Small intestine (tissue), 7 donors: ENCODE measurements at regions not wholly inside any gene's neighbourhood (a gene's known extent, or its start where the extent isn't known, plus 50 kb on each side); places are given as distances from the start of the nearest gene placed in this dataset.
"Not testable (repeated sequence)": the region's sequence is repeated elsewhere in the genome, so short reads cannot be mapped to it uniquely, and the experiment has no call there.

Experiments
- DNase-seq, 2 donors: peaks; one replicate each; pipeline versions ENCODE4 v3.0.0 to v3.0.0-alpha.2; 2013
- FAIRE-seq: peaks from 2 replicates; lab custom pipeline; 2012; peaks lifted over from hg19 to GRCh38; lab: Jason Lieb, UNC
- H3K27ac ChIP-seq, 3 donors: one replicate each; pipeline ENCODE4 v1.5.1; 2013; ENCODE audit warnings: low read length in 2 of 3, mild to moderate bottlenecking in 2 of 3, control low read depth in 1 of 3, inconsistent platforms in 1 of 3, low read depth in 1 of 3, moderate library complexity in 1 of 3
- H3K27me3 ChIP-seq, 3 donors: one replicate each; pipeline ENCODE4 v1.6.1; 2013; ENCODE audit warnings: low read length in 3 of 3, inconsistent platforms in 1 of 3; ENCODE audit not compliant: control insufficient read depth in 3 of 3, insufficient read depth in 3 of 3
- H3K36me3 ChIP-seq, 3 donors: one replicate each; pipeline ENCODE4 v1.6.1; 2013; ENCODE audit warnings: low read length in 3 of 3, inconsistent platforms in 1 of 3, low read depth in 1 of 3, mild to moderate bottlenecking in 1 of 3, moderate library complexity in 1 of 3; ENCODE audit not compliant: control insufficient read depth in 3 of 3, insufficient read depth in 2 of 3
- H3K4me1 ChIP-seq, 3 donors: one replicate each; pipeline ENCODE4 v1.6.1; 2013; ENCODE audit warnings: low read length in 2 of 3, inconsistent platforms in 1 of 3, low read depth in 1 of 3, mild to moderate bottlenecking in 1 of 3, moderate library complexity in 1 of 3; ENCODE audit not compliant: control insufficient read depth in 3 of 3, insufficient read depth in 2 of 3
- H3K4me3 ChIP-seq, 3 donors: one replicate each; pipeline ENCODE4 v1.5.1; 2013; ENCODE audit warnings: low read length in 3 of 3, control low read depth in 1 of 3, inconsistent platforms in 1 of 3, low read depth in 1 of 3, mild to moderate bottlenecking in 1 of 3, moderate library complexity in 1 of 3
- H3K9me3 ChIP-seq, 2 donors: one replicate each; pipeline ENCODE4 v1.6.1; 2013; ENCODE audit warnings: low read depth in 1 of 2, low read length in 1 of 2; ENCODE audit not compliant: control insufficient read depth in 2 of 2, insufficient read depth in 1 of 2
- WGBS, 3 donors: extraction: QIAGEN DNeasy Blood & Tissue Kit; methylation state at CpG; one replicate each; pipeline ENCODE4 v1.1.7; 2013; 5-methylcytosine and 5-hydroxymethylcytosine counted together
- donor health status: healthy with polysubstance abuse.
- donor health status: control.
- donor health status: control.
- donor health status: Bipolar disorder and iron deficiency.
- donor health status: healthy.

DNA sequence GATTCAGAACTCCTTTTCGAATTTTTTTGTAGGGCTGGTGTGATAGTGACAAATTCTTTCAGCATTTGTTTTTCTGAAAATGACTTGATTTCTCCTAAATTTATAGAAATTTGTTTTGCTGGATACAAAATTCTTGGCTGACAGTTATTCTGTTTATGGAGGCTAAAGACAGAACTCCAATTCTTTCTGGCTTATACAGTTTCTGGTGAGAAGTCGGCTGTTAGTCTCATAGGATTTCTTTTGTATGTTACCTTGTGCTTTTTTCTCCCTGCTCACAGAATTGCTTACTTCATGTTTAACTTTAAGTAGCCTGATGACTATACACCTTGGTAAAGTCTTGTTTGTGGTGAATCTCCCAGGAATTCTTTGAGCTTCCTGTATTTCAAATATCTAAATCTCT is 1264.6 kb downstream of the NSUN3 start:
- Histone ChIP-seq H3K4me3 (no peak overlapping the region), H3K27ac (no peak overlapping the region), H3K27me3 (no peaks in the 10 kb centered on the region), H3K4me1 (no peaks in the 10 kb centered on the region), H3K36me3 (no peaks in the 10 kb centered on the region), H3K9me3 (peaks cover 0 to 25% of the 10 kb centered on the region in 2 donors)
- WGBS, 3 donors: 69 to 82% (median 79%) methylated on average over 2 of the region's 2 CpGs
- no peak for DNase-seq
- FAIRE-seq: no peak

DNA sequence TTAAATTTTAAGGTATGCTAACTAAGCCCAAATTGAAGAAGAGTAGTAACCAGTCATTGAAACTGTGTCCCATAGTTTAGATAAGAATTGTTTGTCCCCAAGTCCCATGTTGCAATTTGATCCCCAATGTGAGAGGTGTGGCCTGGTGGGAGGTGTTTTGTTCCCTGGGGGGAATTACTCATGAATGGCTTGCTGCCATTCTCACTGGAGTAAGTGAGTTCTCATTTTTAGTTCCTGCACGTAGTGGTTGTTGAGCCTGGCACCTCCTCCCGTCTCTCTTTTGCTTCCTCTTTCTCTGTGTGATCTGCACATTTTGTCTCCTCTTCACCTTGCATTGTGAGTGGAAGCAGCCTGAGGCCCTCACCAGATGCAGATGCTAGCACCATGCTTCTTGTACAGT is 1271.0 kb downstream of the NSUN3 start:
- no peak overlapping the region for H3K27ac ChIP-seq
- WGBS, 3 donors: 59 to 70% (median 67%) methylated on average over 2 of the region's 2 CpGs
- peaks cover 2 to 22% of the 10 kb centered on the region in 2 donors for H3K9me3 ChIP-seq
- H3K4me1 ChIP-seq: no peaks in the 10 kb centered on the region
- FAIRE-seq (no peak), DNase-seq (no peak)
- no peaks in the 10 kb centered on the region for H3K27me3 ChIP-seq
- no peak overlapping the region for H3K4me3 ChIP-seq
- no peaks in the 10 kb centered on the region for H3K36me3 ChIP-seq

DNA sequence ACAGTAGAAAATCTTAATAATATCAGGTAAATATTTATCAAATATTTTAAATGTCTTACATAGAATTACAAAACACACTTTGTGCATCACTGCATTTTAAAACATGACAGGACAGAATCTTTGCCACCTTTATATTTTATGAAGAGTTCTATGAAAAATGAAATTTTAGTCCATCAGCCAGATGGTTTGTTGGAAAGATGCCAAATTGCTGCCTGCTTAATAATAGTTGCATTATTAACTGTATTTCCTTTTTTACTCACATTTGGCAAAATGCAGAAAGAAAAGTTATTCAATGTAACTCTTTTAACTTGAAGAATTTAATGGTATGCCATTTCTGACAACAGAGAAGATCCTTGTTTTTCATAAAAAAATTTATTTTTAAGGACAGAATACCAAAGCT is 1271.6 kb downstream of the NSUN3 start:
- Histone ChIP-seq H3K4me3 (no peak overlapping the region), H3K4me1 (no peaks in the 10 kb centered on the region)
- FAIRE-seq: peak; percentile 51

DNA sequence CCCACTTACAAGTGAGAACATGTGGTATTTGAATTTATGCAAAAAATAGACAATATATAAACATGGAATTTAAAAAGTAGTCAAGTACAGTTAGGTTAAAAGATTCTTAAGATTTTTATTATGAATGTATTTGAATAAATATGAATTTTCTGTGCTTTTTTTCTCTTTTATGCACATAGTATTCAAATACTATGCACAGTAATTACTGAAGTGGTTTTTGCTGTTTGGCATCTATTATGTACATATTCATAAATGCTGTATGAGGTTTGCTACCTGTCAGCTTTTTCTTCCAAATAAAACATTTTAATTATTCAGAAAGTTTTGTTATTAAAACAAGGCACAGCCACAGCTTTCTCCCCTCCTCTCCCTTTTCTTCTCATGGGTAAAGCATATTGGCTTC is 1272.7 kb downstream of the NSUN3 start:
- H3K9me3 ChIP-seq: peaks cover 2 to 5% of the 10 kb centered on the region in 2 donors
- no peak for FAIRE-seq

More for the DNA sequence above, 1271.6 kb downstream of the NSUN3 start:
- Histone ChIP-seq H3K27me3 (no peaks in the 10 kb centered on the region), H3K27ac (no peak overlapping the region), H3K9me3 (peaks cover 2 to 15% of the 10 kb centered on the region in 2 donors), H3K36me3 (no peaks in the 10 kb centered on the region)
- DNase-seq: no peak

DNA sequence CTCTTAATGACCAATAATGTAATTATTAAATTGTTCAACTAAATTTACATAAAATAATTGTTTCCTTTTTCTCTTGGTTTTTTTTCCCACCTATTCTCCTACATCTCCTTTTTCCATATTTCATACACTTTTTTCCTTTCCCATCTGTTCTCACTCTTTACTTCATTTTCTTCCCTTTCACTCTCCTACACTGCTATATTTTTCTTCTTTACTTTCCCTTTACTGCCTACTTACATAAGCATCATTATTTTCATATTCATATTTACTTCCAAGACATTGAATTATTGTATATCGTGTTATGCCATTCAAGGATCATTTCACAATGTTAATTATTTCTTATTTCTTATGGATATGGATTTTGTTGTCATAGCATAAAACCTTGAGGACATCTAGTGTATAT is 1275.6 kb downstream of the NSUN3 start:
- WGBS, 3 donors: 79 to 84% (median 81%) methylated on average over 1 of the region's 1 CpG
- no peak for FAIRE-seq
- H3K9me3 ChIP-seq: peaks cover 2 to 3% of the 10 kb centered on the region in 2 donors

More for the DNA sequence above, 1272.7 kb downstream of the NSUN3 start:
- Histone ChIP-seq H3K27ac (no peak overlapping the region), H3K4me1 (peaks cover 0 to 5% (median 0%) of the 10 kb centered on the region in 3 donors), H3K27me3 (no peaks in the 10 kb centered on the region), H3K36me3 (no peaks in the 10 kb centered on the region), H3K4me3 (no peak overlapping the region)
- DNase-seq: no peak

DNA sequence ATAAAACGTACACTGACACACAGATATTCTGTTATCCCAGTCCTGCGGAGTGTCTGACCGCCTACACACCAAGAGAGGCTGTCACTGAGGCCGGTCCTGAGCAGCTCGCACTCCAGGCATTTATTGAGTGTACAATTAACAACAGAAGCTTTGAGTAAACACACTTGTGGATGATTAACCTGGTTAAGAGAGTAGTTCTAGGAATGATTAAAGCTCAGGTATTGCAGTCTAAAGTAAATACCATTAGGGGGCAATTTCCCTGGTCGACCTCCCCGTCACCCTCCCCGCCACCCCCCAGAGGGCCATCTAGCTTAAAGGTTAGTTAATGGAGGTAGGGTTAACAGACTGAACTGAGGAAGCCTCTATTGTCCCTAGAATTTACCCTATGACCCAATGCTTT is 1278.5 kb downstream of the NSUN3 start:
- Histone ChIP-seq H3K4me1 (peaks cover 0 to 15% (median 0%) of the 10 kb centered on the region in 3 donors), H3K9me3 (no peaks in the 10 kb centered on the region), H3K27ac (peak overlapping the region in 1 of 3 donors; percentile 52), H3K4me3 (no peak overlapping the region), H3K27me3 (no peaks in the 10 kb centered on the region), H3K36me3 (no peaks in the 10 kb centered on the region)
- FAIRE-seq (no peak), DNase-seq (peak; percentile 82 to 89)
- 7 to 40% (median 23%) methylated on average over 8 of the region's 8 CpGs for WGBS, 3 donors

More for the DNA sequence above, 1275.6 kb downstream of the NSUN3 start:
- DNase-seq: no peak
- Histone ChIP-seq H3K27me3 (no peaks in the 10 kb centered on the region), H3K4me3 (no peak overlapping the region), H3K4me1 (peaks cover 0 to 10% (median 0%) of the 10 kb centered on the region in 3 donors), H3K36me3 (no peaks in the 10 kb centered on the region), H3K27ac (no peak overlapping the region)

DNA sequence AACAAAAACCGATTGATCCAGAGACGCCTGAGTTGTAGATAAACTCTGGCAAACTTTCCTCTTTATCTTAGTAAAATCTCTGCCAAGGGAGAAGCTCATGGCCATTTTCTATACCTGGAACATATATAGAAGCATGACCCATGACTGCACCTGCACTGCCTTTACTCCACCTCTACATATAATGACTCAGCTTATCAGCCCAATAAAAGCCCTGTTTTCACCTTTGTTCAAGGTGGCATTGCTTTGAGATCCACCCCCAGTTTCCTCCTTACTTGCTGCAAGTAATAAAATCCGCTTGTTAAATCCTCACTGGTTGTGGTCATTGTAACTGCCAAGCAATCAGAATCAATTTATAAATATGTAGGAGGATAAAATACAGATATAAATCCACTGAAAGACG is 1280.4 kb downstream of the NSUN3 start:
- FAIRE-seq (peak; percentile 47), DNase-seq (peak; percentile 87 to 93)
- Histone ChIP-seq H3K9me3 (no peaks in the 10 kb centered on the region), H3K4me3 (no peak overlapping the region), H3K4me1 (peaks cover 0 to 18% (median 0%) of the 10 kb centered on the region in 3 donors), H3K27ac (peak overlapping the region in 1 of 3 donors; percentile 46), H3K27me3 (no peaks in the 10 kb centered on the region), H3K36me3 (no peaks in the 10 kb centered on the region)
- WGBS, 3 donors: 11 to 48% (median 27%) methylated on average over 4 of the region's 4 CpGs

DNA sequence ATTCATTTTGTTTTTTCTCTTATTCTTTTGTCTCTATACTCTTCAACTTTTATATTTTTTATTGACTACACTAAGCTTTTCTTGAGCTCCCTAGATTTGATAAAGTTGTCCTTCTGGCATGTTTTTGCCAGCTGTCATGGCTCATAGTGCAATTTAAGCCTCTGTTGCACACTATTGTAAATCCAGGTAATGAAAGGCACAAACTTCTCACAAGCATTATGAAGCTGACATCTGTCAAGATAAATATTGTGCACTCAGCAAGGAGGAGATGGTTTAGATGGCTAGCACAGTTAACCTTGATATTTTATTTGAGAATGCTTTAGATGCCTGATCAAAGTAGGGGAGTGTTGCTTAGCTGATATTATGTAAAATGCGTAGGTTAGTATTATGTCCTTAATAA is 1280.9 kb downstream of the NSUN3 start:
- no peak for DNase-seq
- Histone ChIP-seq H3K4me3 (no peak overlapping the region), H3K27me3 (no peaks in the 10 kb centered on the region), H3K9me3 (no peaks in the 10 kb centered on the region), H3K4me1 (peaks cover 0 to 18% (median 0%) of the 10 kb centered on the region in 3 donors), H3K36me3 (no peaks in the 10 kb centered on the region), H3K27ac (peak overlapping the region in 1 of 3 donors; percentile 29)
- WGBS, 3 donors: 81 to 85% (median 81%) methylated on average over 1 of the region's 1 CpG
- FAIRE-seq: no peak

DNA sequence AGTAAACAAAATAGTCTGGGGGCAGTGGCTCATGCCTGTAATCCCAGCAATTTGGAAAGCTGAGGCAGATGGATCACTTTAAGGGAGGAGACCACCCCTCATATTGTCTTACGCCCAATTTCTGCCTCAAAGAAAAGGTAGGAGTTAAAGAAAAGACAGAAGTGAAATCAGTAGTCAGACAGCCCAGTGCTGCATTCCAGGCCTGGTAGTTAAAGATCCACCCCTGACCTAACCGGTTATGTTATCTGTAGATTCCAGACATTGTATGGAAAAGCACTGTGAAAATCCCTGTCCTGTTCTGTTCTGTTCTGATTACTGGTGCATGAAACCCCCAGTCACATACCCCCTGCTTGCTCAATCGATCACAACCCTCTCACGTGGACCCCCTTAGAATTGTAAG is 1285.1 kb downstream of the NSUN3 start:
- DNase-seq: peak in 1 of 2 donors; percentile 33

More for the DNA sequence above, 1285.1 kb downstream of the NSUN3 start:
- H3K36me3 ChIP-seq, H3K27me3 ChIP-seq, H3K9me3 ChIP-seq, FAIRE-seq, H3K27ac ChIP-seq, H3K4me3 ChIP-seq: not testable (repeated sequence)
- H3K4me1 ChIP-seq: peaks cover 0 to 11% (median 0%) of the 10 kb centered on the region in 3 donors
- 34 to 63% (median 46%) methylated on average over 4 of the region's 4 CpGs for WGBS, 3 donors
